C4-2B (cell line): ENCODE measurements at regions not wholly inside any gene's neighbourhood (a gene's known extent, or its start where the extent isn't known, plus 50 kb on each side); places are given as distances from the start of the nearest gene placed in this dataset.

Experiments used
- CTCF ChIP-seq: fragments of 450-650 bp; conservative IDR thresholded peaks from 2 replicates; pipeline ENCODE4 v1.5.1; 2017; ENCODE audit warnings: mild to moderate bottlenecking
- ZFX ChIP-seq: fragments of 450-650 bp; IDR thresholded peaks from 2 replicates; pipeline ENCODE4 v1.6.1; 2017

- no peak for TF ChIP-seq CTCF
- TF ChIP-seq ZFX = no peak
Observed at GRCh38 chr13:76684336-76684735, 201.9 kb downstream of the KCTD12 start.
